ENCODE measurements at regions not wholly inside any gene's neighbourhood (a gene's known extent, or its start where the extent isn't known, plus 50 kb on each side); places are given as distances from the start of the nearest gene placed in this dataset.

DNA sequence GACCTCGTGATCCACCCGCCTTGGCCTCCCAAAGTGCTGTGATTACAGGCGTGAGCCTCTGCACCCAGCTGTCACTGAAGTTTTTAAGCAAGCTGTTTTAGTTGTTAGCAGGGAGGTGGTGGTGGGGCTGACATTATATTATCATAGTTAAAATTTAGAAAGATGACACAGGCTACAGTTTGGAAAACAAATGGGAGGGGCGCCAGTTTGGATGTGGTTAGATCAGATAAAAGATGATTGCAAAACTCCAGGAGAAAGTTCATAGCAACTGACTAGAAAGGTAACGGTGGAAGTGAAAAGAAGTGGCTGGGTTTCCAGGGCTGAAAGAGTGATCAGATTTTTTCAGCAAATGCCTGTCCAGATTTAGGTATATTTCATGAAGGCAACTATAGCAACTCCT lies 311.9 kb upstream of the CITED2 start:
- DNase-seq (ENCODE audit: low read depth) = no peak
- no peak for TF ChIP-seq CTCF (IDR thresholded peaks at IDR 0.05; ENCODE audit: insufficient read depth, low read depth, low read length, missing control alignments)
- H3K4me3 ChIP-seq (ENCODE audit: low read depth, low read length) = no peak overlapping the region

DNA sequence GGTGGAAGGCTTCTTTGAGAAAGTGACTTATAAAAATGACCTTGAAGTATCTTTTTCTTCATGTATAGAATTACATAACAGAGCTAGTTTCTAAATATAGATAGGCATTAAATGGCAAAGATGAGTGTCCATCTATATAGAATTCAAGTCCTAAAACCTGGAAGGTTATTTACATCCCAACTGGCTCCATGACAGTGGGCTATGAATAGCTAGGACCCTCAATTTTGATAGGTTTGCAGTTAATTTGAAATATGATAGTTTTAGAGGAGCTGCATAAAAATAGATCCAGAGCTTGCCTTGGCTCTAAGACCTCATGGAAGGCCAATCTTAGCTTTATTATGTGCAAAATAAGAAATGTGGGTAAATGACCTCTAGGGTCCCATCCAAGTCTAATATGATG lies 310.6 kb upstream of the CITED2 start:
- TF ChIP-seq CTCF (IDR thresholded peaks at IDR 0.05; ENCODE audit: insufficient read depth, low read depth, low read length, missing control alignments) = no peak
- DNase-seq (ENCODE audit: low read depth) = no peak
- no peak overlapping the region for H3K4me3 ChIP-seq (ENCODE audit: low read depth, low read length)

GRCh38 chr6:139680819-139681218 lies 306.4 kb upstream of the CITED2 start:
- no peak for DNase-seq (ENCODE audit: low read depth)
- H3K4me3 ChIP-seq (ENCODE audit: low read depth, low read length) = no peak overlapping the region
- no peak for TF ChIP-seq CTCF (IDR thresholded peaks at IDR 0.05; ENCODE audit: insufficient read depth, low read depth, low read length, missing control alignments)

DNA sequence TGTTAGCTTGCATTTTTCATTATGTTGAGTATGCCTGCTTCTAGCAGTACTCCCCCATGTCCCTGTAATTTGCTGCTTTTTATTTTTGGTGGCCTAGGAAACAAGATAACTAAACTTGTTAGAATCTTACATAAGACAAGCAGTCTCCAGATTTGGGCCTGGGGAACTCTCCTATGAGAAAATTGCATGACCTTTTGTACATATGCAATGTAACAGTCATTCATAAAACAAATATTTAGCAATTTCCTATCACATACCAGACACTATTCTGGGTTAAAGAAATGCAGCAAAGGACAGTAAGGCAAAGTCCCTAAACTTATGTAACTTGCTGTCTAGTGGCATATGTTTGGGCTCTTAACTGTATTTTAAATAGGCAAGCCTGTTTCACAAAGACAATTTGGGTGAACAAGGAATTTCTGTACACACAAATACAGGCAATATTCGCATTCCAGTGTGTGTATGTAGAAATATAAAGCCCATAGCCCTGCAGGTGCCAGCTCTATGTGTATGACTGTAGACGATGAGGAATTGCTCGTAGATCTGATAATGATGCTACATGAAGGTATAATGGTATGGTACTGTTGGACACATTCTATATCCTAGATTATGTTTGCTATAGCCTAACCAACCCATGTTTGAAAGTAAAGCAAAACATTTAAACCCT lies 305.2 kb upstream of the CITED2 start:
- H3K4me3 ChIP-seq (ENCODE audit: low read depth, low read length) = no peak overlapping the region
- DNase-seq (ENCODE audit: low read depth) = no peak

GRCh38 chr6:139676718-139677117 lies 302.3 kb upstream of the CITED2 start:
- H3K4me3 ChIP-seq (ENCODE audit: low read depth, low read length) = no peak overlapping the region
- no peak for DNase-seq (ENCODE audit: low read depth)
- no peak for TF ChIP-seq CTCF (IDR thresholded peaks at IDR 0.05; ENCODE audit: insufficient read depth, low read depth, low read length, missing control alignments)

More for the DNA sequence above, 305.2 kb upstream of the CITED2 start:
- no peak for TF ChIP-seq CTCF (IDR thresholded peaks at IDR 0.05; ENCODE audit: insufficient read depth, low read depth, low read length, missing control alignments)

- no peak for TF ChIP-seq CTCF (IDR thresholded peaks at IDR 0.05; ENCODE audit: insufficient read depth, low read depth, low read length, missing control alignments)
- DNase-seq (ENCODE audit: low read depth) = no peak
- H3K4me3 ChIP-seq (ENCODE audit: low read depth, low read length) = no peak overlapping the region
Measured at GRCh38 chr6:139666284-139666683, 291.8 kb upstream of the CITED2 start.

GRCh38 chr6:139663996-139664395 lies 289.5 kb upstream of the CITED2 start:
- no peak for TF ChIP-seq CTCF (IDR thresholded peaks at IDR 0.05; ENCODE audit: insufficient read depth, low read depth, low read length, missing control alignments)

More at GRCh38 chr6:139663996-139664395, 289.5 kb upstream of the CITED2 start:
- H3K4me3 ChIP-seq (ENCODE audit: low read depth, low read length) = no peak overlapping the region
- DNase-seq (ENCODE audit: low read depth) = no peak

All from GM12865 (cell line).